A549 (cell line): ENCODE measurements at regions not wholly inside any gene's neighbourhood (a gene's known extent, or its start where the extent isn't known, plus 50 kb on each side); places are given as distances from the start of the nearest gene placed in this dataset.

Source experiments
- EHMT2 ChIP-seq: fragments of 200-600 bp; sonication (generic); IDR thresholded peaks from 2 replicates; pipeline ENCODE4 v1.6.1; 2016; ENCODE audit warnings: antibody characterized with exemption, low read depth, mild to moderate bottlenecking, moderate library complexity
- EP300 ChIP-seq, 2 experiments: fragments of >200 bp; sonication (Bioruptor Twin); formaldehyde crosslinking; IDR thresholded peaks; 2 replicates in 1 of 2; 3 replicates in 1 of 2; pipeline ENCODE4 v1.6.1; 2016 to 2017

DNA sequence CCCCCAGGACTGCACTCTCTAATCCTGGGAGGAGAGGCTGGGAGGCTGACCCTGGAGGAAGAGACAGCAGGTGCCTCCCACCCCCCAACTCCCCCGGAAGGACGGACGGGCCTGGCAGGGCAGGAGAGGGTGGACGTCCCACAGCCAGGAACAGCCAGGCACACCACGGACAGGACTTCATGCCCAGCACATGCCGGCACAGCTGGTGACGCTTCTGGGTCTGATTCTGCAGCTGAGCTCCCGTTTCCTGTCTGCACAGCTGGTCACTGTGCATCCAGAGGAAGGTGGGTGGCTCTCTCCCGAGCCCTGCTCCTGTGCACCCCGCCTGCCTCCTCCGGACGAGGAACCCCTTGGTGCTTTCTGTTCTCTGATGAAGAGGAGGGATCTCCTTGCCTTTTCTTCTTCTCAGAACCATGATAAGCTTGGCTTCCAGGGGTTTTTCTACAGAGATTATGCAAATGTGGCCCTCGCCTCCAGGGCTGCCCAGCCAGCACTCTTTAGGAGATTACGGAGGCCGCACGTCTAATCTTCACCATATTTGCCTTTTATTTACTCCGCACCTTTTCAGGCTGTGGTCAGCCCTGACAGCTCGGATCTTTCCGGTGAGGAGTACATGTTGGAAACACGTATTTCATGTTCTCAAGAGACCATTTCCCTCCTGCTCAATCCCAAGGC is 1295.8 kb downstream of the BRD1 start:
- TF ChIP-seq EHMT2 (no peak), EP300 (IDR thresholded peaks at IDR 0.05) (no peak)
